RKO (cell line): ENCODE measurements at regions not wholly inside any gene's neighbourhood (a gene's known extent, or its start where the extent isn't known, plus 50 kb on each side); places are given as distances from the start of the nearest gene placed in this dataset.
A peak's percentile ranks its signal among the peaks of the same experiment; 100 is the strongest.

Experiments
- DNase-seq: peaks from one replicate; pipeline ENCODE4 v3.0.0-alpha.2; 2016; ENCODE audit warnings: low spot score

DNA sequence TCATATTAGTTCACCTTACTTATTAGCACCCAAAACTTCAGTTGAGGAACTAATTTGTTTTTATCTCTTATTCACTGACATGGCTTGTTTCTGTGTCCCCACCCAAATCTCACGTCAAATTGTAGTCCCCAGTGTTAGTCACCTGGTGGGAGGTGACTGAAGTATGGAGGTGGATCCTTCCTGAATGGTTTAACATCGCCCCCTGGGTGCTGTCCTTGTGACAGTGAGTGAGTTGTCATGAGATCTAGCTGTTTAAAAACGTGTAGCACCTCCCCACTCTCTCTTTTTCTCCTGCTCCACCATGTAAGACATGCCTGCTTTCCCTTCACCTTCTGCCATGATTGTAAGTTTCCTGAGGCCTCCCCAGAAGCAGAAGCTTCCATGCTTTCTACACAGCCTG, 75.0 kb upstream of the HECTD2 start:
- no peak for DNase-seq

DNA sequence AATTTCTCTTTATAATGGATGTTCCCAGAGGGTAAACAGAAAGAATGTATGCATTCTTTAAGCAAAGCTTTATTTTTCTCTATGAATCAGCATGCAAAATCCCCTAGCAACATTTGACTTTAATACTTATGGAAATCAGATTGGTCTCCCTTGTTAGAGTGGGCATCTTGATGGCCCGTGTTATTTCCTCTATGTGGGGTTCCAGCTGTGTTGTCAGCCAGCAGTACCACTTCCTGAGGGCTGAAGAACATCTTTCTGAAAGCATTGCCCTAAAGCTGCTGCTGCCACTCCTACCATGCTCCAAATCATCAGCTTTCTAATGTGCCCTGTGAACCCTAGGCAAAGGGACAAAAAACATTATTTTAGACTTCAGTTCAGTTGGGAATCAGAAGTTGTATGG, 70.4 kb upstream of the HECTD2 start:
- no peak for DNase-seq

GRCh38 chr10:91340613-91341362, 69.4 kb upstream of the HECTD2 start:
- DNase-seq = peak; percentile 98

- no peak for DNase-seq
Observed at GRCh38 chr10:91341686-91342085, 68.5 kb upstream of the HECTD2 start.

GRCh38 chr10:91343010-91343409, 67.1 kb upstream of the HECTD2 start:
- DNase-seq = no peak

- DNase-seq = no peak
Observed at GRCh38 chr10:91344117-91344856, 65.9 kb upstream of the HECTD2 start.

DNA sequence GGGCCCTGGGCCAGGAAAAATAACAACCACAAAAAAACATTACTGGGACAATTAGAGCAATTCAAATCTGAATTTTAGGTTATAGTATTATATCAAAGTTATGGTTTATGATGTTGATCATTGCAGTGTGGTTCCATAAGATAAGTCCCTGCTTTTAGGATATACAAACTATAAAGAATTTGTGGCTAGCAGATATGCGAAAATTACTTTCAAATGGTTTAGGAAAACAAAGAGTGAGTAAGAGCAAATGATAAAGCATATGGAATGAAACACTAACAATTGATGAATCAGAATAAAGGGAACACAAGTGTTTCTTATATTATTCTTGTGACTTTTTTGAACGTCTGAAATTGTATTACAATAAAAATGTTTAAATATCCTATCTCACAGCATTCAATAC, 64.4 kb upstream of the HECTD2 start:
- no peak for DNase-seq

DNA sequence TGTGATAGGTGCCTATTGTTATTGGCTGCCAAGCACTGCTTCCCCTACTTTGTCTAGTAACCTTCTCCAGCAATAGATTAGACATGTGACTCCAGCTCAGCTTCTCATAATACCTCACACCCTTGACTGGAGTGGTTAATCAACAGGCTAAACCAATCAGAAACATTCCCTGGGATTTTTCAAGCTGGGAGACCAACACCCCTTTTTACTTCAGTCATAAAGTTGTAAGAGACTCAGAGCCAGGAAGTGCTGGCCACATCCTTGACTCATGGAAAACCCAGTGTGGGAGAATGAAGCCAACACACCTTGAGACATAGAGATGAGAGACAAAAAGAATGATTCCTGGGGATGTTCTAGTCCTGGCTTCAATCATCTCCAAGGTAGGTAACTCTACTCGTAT, 62.6 kb upstream of the HECTD2 start:
- peak; percentile 45 for DNase-seq

DNA sequence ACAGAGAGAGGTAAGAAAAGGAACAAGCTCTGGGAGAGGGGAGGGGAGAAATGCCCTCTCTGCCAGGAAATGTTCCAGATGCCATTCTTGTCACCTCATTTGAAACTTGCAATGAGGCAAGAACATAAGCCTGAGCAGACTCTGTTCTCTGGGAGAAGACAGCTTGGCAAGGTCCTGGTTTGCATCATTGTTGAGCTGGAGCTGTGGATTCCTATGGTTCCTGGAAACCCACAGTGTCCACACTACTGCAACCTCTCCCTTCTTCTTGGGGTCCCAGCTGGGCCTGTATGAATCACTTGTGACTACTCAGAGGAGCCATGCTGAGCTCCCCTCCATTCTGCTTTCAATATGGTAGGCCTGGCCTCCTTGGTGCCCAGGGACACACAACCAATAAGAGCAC, 60.8 kb upstream of the HECTD2 start:
- DNase-seq = no peak

- DNase-seq = no peak
Observed at GRCh38 chr10:91350651-91351081, 59.5 kb upstream of the HECTD2 start.

DNA sequence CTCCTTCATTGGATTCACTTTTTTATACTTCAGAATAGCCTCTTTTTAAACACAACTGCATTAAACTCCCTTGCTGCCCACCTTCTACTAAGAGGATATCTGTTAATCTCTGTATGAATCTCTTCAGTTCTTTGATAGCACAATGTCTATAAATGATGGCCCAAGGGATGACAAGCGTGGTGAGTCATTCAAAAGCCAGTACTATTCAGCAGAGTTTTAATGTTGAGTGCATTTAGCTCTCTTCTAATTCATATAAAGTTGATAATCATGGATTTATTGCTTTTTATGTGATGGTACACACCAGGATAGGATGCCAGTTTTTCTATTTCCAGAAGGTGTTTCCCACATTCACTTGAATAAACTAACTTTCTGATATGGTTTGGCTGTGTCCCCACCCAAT, 57.4 kb upstream of the HECTD2 start:
- no peak for DNase-seq

- no peak for DNase-seq
Observed at GRCh38 chr10:91354166-91355075, 55.7 kb upstream of the HECTD2 start.

DNA sequence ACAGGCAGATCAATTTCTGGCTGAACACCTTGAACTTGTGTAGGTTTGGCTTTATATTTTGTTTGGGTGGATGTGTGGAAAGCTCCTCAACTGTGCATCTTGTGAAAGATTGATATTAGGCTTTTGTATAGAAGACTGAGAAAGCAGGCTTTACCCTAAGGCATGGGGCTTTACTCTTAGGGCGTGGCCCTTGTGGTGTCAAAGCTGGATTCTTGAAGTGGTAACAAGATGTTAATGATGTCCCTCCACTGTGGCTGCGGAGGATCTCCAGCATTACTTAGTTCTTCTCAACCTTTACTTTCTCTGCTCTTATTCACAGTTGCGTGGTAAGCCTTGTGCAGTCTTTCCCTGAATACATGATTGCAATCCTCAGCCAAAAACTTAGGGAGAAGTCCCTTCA, 54.1 kb upstream of the HECTD2 start:
- DNase-seq = no peak

GRCh38 chr10:91357497-91357896, 52.6 kb upstream of the HECTD2 start:
- DNase-seq = no peak
